ENCODE measurements at regions not wholly inside any gene's neighbourhood (a gene's known extent, or its start where the extent isn't known, plus 50 kb on each side); places are given as distances from the start of the nearest gene placed in this dataset.

- no peak for TF ChIP-seq REST (IDR thresholded peaks at IDR 0.05)
- no peak for TF ChIP-seq FOSB (CRISPR knock-in tag; IDR thresholded peaks at IDR 0.05)
- TF ChIP-seq CHD4 (IDR thresholded peaks at IDR 0.05; ENCODE audit: borderline replicate concordance), result no peak
- no peak for TF ChIP-seq BCL3 (IDR thresholded peaks at IDR 0.05)
- no peak for TF ChIP-seq RFX5 (IDR thresholded peaks at IDR 0.05)
- no peak for TF ChIP-seq RAD21 (conservative IDR thresholded peaks at IDR 0.05 in 1 of 2, IDR thresholded peaks at IDR 0.05 in 1 of 2)
Observed at GRCh38 chr4:183035256-183035655, 63.8 kb upstream of the WWC2 start.

All from A549 (cell line).